ENCODE measurements at regions not wholly inside any gene's neighbourhood (a gene's known extent, or its start where the extent isn't known, plus 50 kb on each side); places are given as distances from the start of the nearest gene placed in this dataset.
A peak's percentile ranks its signal among the peaks of the same experiment; 100 is the strongest.

DNA sequence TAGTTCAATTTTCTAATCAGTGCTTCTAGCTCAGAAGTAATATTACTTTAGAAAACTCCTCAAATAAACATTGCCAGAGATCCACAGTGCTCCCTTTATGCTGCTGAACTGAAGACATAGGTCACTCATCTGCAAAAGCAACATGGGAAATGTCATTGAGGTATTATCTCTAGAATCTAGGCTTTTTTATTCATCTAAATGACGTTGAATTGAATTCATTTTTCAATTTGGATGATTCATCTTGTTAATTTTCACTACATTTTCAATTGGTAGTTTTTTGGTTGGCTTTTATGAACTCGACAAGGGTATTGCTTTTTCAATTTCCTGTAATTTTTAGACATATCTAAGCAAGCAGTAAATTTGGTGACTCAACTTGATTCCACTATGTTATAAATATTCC is 275.4 kb downstream of the NFKBIZ start:
- H3K27ac ChIP-seq (ENCODE audit: low read depth in 1 of 2, low read length in 2 of 2), result no peak overlapping the region
- H3K9me3 ChIP-seq (replicated peaks in 1 of 2; ENCODE audit: control insufficient read depth in 1 of 2, insufficient read depth in 1 of 2, low read length in 2 of 2), result peaks cover 12 to 17% of the 10 kb centered on the region in 2 donors
- WGBS (ENCODE audit: insufficient coverage), result no CpG with 5 or more reads among the region's 2 CpGs
- peaks cover 2 to 14% of the 10 kb centered on the region in 2 donors for H3K4me1 ChIP-seq (ENCODE audit: control insufficient read depth in 1 of 2, insufficient read depth in 2 of 2, low read length in 2 of 2)
- H3K9ac ChIP-seq (ENCODE audit: insufficient read depth, low read length, poor library complexity, severe bottlenecking), result no peak overlapping the region
- no peaks in the 10 kb centered on the region for H3K27me3 ChIP-seq (ENCODE audit: control insufficient read depth in 2 of 2, insufficient read depth in 2 of 2, low read length in 2 of 2)
- H3K4me3 Mint-ChIP-seq, result no peak overlapping the region
- H3K9me3 Mint-ChIP-seq, result peaks cover 7 to 29% (median 20%) of the 10 kb centered on the region in 7 donors
- H2AFZ ChIP-seq (ENCODE audit: insufficient read depth, low read depth, low read length, poor library complexity, severe bottlenecking), result no peak overlapping the region
- no peaks in the 10 kb centered on the region for H3K36me3 ChIP-seq (replicated peaks in 1 of 2; ENCODE audit: control insufficient read depth in 1 of 2, insufficient read depth in 2 of 2, low read length in 2 of 2)
- intact Hi-C loops (cut with micrococcal nuclease), result no loop called here
- no peak overlapping the region for H3K4me2 ChIP-seq (replicated peaks; ENCODE audit: extremely low read depth, low read length, poor library complexity, severe bottlenecking)
- no peaks in the 10 kb centered on the region for H4K20me1 ChIP-seq (ENCODE audit: insufficient read depth, low read length)
- peaks cover 4 to 15% of the 10 kb centered on the region in 2 donors for H3K36me3 Mint-ChIP-seq
- TF ChIP-seq, protein P1, sequence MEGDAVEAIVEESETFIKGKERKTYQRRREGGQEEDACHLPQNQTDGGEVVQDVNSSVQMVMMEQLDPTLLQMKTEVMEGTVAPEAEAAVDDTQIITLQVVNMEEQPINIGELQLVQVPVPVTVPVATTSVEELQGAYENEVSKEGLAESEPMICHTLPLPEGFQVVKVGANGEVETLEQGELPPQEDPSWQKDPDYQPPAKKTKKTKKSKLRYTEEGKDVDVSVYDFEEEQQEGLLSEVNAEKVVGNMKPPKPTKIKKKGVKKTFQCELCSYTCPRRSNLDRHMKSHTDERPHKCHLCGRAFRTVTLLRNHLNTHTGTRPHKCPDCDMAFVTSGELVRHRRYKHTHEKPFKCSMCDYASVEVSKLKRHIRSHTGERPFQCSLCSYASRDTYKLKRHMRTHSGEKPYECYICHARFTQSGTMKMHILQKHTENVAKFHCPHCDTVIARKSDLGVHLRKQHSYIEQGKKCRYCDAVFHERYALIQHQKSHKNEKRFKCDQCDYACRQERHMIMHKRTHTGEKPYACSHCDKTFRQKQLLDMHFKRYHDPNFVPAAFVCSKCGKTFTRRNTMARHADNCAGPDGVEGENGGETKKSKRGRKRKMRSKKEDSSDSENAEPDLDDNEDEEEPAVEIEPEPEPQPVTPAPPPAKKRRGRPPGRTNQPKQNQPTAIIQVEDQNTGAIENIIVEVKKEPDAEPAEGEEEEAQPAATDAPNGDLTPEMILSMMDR (IDR thresholded peaks at IDR 0.05), result no peak
- peak overlapping the region in 2 of 7 donors; percentile 15 to 41 for H3K27ac Mint-ChIP-seq
- DNase-seq, result no peak
- H3K79me2 ChIP-seq (ENCODE audit: insufficient read depth, low read length), result no peaks in the 10 kb centered on the region
- H3K4me3 ChIP-seq (replicated peaks in 1 of 3; ENCODE audit: low read depth in 2 of 3, low read length in 3 of 3), result no peak overlapping the region
- H3K4me1 Mint-ChIP-seq, result peaks cover 11% of the 10 kb centered on the region
- H3K27me3 Mint-ChIP-seq (ENCODE audit: low read depth in 3 of 3), result peaks cover 0 to 2% (median 0%) of the 10 kb centered on the region in 3 donors

DNA sequence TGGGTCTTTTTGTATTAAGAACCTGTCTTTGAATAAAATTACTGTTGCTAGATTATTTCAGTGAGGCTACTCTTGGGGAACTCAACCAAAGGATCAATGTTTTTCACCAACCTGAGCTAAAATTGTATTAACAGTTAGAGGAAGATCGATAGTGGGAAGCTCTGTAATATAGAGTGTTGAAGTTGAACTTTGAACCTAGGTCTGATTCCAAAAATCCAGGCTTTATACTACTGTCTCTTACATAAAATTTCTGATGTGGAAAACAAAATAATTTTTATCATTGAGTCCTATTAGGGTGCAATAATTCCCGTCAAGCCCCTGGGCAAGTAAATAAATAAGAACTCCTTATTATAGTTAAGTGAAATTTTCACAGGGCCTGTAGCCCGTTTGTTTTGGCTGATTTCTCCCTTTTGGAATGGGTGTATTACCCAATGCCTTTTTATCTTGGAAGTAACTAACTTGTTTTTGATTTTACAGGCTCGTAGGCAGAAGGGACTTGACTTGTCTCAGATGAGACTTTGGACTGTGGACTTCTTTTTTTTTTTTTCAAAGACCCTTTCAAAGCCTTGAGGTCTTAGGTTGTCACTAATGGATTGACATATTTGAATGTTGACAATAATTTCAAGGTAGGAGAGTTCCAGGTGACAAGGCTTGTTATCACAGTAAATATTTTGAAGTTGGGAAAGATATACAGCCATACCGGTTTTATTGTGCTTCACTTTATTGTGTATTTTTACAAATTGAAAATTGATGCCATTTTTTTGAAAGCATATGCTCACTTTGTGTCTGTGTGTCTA is 276.1 kb downstream of the NFKBIZ start:
- WGBS (ENCODE audit: insufficient coverage), result 100% methylated on average over 2 of the region's 5 CpGs
- peaks cover 7 to 29% (median 19%) of the 10 kb centered on the region in 7 donors for H3K9me3 Mint-ChIP-seq
- Histone ChIP-seq H4K20me1 (ENCODE audit: insufficient read depth, low read length) (no peaks in the 10 kb centered on the region), H2AFZ (ENCODE audit: insufficient read depth, low read depth, low read length, poor library complexity, severe bottlenecking) (no peak overlapping the region), H3K36me3 (replicated peaks in 1 of 2; ENCODE audit: control insufficient read depth in 1 of 2, insufficient read depth in 2 of 2, low read length in 2 of 2) (no peaks in the 10 kb centered on the region), H3K9ac (ENCODE audit: insufficient read depth, low read length, poor library complexity, severe bottlenecking) (no peak overlapping the region), H3K4me2 (replicated peaks; ENCODE audit: extremely low read depth, low read length, poor library complexity, severe bottlenecking) (no peak overlapping the region), H3K9me3 (replicated peaks in 1 of 2; ENCODE audit: control insufficient read depth in 1 of 2, insufficient read depth in 1 of 2, low read length in 2 of 2) (peaks cover 12 to 17% of the 10 kb centered on the region in 2 donors), H3K4me1 (ENCODE audit: control insufficient read depth in 1 of 2, insufficient read depth in 2 of 2, low read length in 2 of 2) (peaks cover 8 to 21% of the 10 kb centered on the region in 2 donors), H3K4me3 (replicated peaks in 1 of 3; ENCODE audit: low read depth in 2 of 3, low read length in 3 of 3) (no peak overlapping the region), H3K27me3 (ENCODE audit: control insufficient read depth in 2 of 2, insufficient read depth in 2 of 2, low read length in 2 of 2) (no peaks in the 10 kb centered on the region), H3K27ac (ENCODE audit: low read depth in 1 of 2, low read length in 2 of 2) (no peak overlapping the region), H3K79me2 (ENCODE audit: insufficient read depth, low read length) (no peaks in the 10 kb centered on the region)
- peaks cover 4 to 15% of the 10 kb centered on the region in 2 donors for H3K36me3 Mint-ChIP-seq
- no peak for DNase-seq
- H3K4me3 Mint-ChIP-seq, result no peak overlapping the region
- no peak overlapping the region for H3K27ac Mint-ChIP-seq
- TF ChIP-seq, protein P1 (IDR thresholded peaks at IDR 0.05), result no peak
- intact Hi-C loops (cut with micrococcal nuclease), result no loop called here
- H3K4me1 Mint-ChIP-seq, result peaks cover 18% of the 10 kb centered on the region
- H3K27me3 Mint-ChIP-seq (ENCODE audit: low read depth in 3 of 3), result peaks cover 0 to 2% (median 0%) of the 10 kb centered on the region in 3 donors
